DLD1 (cell line): ENCODE measurements at regions not wholly inside any gene's neighbourhood (a gene's known extent, or its start where the extent isn't known, plus 50 kb on each side); places are given as distances from the start of the nearest gene placed in this dataset.

Experiments
- in situ Hi-C: cut with HindIII; loops from 2 replicates; pipeline ENCODE4 v1.10.0; 2017; ENCODE audit warnings: low sequenced_read_pairs

DNA sequence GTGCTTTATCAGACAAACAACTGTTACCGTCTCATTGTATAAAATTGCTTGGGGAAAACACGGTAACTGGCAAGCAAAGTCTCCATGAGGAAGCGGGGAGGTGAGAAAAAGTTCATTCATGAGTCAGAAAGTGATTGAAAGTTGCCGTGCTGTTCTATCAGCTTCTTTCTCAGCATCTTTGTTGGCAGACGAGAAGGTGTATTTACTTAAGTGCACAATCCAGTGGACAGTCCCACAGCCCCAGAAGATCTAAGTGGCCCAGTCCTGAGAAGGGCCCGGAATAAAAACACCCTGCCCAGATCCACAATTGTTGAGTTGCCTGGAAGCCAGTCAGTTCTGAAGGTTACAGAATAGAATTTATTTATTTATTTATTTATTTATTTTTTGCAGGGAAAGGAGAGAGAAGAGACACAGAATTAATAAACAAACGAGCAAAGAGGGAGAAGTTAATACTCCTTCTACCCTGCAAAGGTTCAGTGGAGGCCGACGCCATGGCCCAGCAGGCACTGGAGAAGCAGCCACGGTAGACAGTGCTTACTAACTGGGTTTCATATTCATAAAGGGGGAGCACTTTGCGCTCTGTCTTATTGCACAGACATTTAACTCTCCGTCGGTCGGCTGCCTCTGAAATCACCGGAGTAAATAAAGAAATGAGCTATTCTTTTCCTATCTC lies 676.0 kb upstream of the SALL3 start:
- in situ Hi-C loops, result no loop called here

DNA sequence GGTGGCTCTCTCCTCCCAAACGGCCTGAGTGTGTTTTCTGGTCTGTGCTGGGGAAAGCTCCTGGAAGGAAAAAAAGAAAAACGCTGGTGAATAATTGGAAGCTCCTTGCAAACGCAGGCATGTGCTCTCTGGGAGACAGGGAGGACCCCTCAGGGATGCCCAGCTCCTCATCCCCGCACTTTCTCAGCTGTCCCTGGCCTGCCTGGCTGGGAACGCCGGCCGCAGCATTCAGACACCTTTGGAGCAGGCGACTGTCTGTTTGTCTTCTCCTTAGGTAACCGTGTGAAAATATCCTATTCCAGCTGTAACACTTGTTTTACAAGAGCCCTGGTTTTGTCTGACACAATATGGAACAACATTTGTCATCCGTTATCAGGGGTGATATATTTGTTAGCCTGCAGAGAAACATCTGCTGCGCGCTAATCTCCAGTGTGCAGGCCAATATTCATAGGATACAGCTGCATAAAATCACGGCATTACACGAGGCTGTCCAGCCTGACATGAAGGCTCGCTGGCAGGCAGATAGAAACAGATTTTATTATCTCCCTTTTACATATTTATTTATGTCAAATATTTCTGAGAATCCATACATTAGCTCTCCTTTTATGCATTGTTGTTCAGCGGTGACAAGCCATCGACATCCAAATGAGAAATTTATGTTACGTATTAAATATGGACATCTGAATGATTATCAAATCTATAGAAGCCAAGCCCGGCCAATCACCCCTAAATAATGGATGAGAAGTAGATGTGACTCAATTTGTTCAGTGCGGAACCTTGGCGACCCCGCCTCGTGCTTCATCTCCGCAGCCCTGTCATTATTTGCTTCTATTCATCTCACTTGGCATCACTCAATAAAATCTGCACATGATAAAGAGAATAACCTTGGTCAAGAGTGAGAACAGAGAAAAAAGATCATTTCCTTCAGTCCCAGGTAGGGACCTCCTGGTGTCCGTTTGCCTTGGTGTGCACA lies 675.1 kb upstream of the SALL3 start:
- in situ Hi-C loops, result no loop called here

DNA sequence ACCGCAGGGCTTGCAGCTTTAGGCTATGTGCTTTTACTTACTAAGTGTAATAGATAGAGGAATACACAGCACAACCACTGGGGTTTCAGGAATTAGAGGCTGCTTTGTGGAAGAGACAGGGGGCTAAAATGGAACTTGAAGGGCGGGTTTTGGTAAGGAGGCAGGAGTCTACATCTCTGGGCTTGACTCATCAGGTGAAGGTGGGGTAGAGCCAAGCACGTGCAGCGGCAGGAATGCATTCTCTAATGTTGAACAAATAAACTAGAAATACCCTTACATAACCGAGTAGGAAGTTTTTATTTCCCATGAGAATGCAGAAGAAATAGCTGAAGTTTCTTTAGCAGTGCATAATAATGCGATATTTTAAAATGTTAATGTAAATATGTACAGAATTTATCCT lies 673.8 kb upstream of the SALL3 start:
- in situ Hi-C loops, result no loop called here

DNA sequence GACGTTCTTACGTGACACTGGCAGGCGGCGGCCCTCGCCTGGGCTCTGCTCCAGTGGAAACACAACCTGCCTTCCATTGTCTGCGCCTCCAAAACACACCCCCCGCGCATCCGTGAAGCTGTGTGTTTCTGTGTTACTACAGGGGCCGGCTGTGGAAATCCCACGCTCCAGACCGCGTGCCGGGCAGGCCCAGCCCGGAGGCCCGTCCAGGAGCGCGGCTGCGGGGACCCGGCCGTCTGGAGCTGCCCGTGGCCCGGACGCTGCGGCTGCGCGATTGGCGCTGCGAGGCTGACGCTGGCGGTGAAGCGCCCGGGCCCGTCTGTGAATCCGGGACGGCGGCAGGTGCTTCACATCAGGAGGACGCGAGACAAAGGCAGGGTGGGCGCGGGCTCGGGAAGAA lies 670.3 kb upstream of the SALL3 start:
- in situ Hi-C loops, result no loop called here

DNA sequence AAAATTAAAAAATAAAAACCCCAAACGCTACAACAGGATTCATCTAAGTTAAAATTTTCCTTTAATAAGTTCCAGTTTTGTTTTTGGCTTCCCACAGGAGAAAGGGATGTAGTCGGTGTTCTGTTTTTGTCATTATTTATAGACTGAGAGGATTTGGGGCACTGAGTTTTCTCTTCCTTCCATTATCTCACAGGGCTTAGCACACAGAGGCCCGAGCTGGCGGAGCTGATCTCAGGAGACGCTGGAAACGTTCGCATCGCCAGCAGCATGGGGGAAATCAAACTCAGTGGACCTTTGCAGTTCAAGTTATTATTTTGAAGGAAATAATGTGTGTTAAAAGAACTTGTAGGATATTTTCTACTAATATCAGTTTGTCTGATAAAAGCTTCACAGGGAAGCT lies 669.7 kb upstream of the SALL3 start:
- in situ Hi-C loops, result no loop called here

DNA sequence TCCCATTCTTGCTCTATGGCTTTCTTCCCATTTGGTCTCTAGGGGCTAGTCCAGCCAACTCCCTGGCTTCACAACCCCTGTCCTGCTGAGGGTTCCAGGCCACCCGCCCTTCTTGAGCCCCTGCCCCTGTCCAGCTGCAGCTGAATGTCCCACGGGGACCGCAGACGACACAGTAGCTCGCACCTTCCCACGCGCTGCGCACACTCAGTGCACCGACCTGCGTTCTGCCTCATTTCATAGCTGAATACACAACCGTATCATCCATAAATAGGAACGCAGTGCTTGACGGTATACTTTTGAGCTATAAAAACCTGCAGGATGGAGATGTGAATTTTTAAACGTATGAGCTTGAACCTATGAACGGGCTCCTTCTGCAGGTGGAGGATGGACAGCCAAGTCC lies 660.4 kb upstream of the SALL3 start:
- in situ Hi-C loops, result no loop called here

DNA sequence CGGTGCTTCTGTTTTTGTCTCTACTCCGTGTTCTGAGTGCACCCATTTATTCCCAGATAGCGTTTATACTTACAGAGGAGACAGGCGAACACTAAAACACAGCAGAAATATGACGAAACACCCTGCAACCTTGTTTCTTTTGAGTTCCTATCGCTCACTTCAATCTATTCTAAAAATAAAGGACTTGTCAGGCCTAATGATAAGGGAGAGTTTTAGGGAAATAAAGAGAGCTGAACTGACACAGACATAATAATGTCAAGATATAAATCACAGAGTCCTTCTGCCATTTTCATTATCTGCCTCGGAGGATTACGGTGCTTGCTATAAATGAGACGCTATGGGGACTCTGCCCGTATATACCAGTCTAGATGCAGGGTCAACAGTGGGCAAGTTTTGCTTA lies 659.7 kb upstream of the SALL3 start:
- in situ Hi-C loops, result no loop called here

DNA sequence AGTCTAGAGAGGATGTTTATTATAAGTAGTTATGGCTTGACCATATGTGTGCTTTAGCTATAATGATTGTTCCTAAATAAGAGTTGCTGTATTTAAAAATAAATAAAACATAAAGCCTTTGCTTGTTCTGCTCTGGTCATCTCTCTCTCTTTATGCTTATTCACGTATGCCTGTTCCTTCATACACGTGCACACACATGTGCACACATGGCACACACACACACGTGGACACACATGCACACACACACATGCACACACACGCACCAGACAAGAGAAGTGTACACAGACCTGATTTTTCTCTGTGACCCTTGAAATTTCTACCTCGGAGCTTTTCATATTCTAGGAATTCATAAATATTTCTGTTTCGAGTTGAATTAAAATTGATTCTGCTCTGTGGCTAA lies 658.2 kb upstream of the SALL3 start:
- in situ Hi-C loops, result no loop called here

DNA sequence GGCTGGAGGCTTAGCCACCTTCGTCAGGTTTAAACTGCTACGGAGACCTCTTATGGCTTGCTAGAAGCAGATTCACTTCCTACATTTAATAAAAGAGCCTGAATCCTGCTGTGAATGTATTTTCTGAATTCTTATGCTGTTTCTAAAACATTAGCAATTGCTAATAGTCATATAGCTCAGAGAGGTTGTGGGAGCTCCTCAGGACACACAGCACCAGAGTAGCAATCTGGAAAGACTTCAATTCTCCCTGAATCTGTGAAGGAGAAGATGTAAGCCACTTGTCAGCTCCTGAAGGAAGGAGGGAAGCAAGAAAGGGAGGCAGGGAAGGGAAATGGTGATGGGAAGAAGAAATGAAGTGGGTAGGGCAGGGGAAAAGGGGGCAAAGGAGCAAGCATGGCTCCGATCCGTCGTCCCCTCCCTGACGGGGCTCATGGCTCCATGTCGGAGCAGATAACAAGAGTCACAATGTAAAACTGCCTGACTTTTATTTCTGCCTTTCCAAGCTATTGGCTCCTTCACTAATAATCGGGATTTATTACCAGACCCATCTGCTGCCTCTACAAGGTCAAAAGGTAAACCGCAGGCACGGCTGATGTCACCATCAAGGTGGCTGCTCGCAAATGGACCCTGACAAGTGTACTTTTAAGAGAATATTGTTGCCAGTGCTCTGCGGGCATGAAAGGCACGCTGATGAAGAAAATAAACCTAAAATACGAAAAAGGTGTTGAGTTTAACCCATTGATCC lies 656.0 kb upstream of the SALL3 start:
- in situ Hi-C loops, result no loop called here

DNA sequence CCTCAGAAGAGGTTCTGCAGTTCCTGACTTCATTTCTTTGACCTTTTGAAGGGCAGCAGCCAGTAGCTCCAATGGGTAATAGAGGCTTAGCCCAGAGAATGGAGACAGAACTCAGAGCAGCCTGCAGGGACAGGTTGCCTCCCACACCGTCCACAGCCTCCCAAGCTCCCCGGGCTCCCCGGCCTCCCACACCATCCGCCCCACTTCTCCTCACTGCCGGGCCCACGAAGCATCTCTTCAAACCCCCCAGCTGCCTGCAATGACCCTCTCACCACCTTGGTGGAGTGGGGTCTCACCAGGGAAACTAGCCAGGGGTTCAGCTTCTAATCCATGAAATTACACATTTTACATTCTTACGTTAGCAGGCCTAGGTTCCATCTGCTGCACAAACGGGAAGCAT lies 652.0 kb upstream of the SALL3 start:
- in situ Hi-C loops, result no loop called here

DNA sequence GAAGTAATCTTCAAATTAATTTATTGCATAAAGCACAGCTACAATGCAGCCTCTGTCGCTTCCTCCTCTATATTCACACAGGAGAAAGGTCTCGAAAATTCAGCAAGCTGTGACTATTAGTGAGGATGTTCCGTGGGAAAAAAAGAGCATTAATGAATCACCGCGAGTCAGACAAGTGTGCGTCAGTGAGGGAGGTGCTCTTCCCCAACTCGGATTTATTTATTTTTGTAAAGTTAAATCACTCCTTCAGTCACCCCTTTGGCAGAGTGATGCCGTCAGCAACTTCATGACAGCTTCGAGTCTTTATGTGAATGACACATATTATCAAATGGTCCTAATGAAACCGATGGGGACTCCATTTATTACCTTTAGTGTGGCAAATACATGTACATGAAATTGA lies 648.9 kb upstream of the SALL3 start:
- in situ Hi-C loops, result no loop called here

DNA sequence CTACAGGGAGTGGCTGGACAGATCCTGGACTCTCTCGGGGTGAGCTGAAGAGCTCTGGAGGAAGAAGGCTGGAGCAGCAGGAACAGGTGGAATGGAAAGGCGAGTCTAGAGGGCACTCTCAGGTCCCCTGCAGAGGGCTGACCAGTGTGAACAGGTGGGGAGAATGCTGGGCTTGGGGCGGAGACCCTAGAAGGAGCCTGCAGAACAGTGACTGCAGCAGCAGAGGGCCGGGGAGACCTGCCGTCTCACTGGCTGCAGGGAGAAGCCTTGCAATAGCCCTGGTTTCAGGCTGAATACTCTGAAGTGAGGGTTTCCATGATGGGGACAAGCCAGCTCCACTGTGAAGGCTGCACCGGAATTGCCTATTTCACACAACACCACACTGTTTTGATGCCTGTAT lies 626.7 kb upstream of the SALL3 start:
- in situ Hi-C loops, result no loop called here

DNA sequence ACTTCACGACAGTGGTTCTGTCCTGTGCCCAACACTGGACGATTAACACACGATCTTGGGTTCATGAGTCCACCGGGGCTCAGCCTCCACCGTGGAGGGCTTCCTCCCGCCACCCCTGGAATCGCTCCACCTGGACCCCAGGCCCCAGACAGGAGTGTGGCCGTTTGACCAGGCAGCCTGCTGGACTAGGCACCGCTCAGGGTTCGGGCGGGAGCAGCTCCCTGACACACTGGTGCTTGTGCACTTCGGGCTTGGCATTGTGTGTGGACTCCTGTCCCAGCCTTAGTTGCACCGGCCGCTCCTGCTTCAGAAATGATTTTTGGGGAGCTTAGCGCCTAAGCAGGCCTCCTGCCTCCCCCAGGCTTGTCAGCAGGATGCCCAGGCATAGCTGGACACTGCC lies 617.4 kb upstream of the SALL3 start:
- in situ Hi-C loops, result no loop called here

DNA sequence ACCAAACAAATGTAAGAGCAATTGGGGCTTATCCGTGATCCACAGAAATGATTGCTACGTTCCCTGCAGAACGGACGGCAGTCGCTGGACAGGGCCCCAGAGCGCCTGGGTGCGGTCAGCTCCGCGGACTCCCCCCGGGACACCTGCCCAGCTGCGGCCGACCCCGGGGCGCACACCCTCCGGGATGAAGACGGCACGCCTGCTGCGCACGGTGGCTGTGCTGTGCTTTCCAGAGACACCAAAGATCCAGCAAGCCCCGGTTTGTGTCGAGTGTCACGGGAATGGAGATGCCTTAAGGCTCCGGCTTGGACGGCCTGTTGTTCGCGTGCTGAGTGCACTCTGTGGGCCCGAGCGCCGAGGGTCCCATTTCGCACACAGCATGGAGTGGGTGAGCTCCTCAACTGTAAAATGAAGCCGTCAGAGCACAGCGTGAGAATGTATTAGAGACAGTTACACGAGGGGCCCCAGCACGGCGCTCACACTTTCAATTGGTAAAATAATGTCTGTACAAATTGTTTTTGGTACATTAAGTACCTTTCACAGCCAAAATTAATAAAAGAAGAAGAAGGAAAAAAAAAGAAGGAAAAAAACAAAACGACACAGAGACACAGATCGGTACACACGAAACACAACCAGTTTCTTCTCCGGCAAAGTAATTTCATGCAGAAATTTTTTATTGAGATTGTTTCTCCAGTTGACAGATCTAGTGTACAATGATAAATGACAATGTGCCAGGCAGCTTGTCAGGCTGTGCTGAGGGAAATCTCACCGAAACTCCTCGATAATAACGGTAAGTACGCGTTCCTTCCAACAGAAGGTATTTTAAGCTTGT lies 615.8 kb upstream of the SALL3 start:
- in situ Hi-C loops, result no loop called here

DNA sequence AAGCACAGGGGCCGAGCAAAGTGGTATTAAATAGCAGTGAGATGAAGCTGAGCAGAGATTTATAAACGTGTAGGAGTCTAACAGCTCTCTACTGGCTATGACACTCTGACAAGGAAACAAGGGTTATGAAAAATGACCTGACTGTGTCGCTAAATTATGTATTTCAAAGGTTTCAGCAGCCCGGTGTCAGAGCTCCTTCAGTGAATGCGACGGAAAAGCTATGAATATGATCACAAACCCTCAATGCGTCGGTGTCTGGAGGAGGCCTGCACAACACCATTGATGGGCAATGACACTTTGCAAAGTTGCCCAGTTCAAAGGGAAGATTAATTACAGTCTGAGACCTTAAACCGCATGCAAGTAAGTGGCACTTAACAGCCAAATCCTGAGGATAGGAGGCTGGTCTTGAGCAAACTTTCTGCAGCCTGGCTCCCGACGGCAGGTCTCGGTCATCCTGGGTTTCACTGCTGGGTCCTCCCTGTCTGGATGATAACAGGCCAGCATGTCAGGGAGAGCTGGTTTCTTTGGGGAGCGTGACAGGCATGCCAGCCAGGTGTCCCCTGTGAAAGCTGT lies 615.1 kb upstream of the SALL3 start:
- in situ Hi-C loops, result no loop called here

DNA sequence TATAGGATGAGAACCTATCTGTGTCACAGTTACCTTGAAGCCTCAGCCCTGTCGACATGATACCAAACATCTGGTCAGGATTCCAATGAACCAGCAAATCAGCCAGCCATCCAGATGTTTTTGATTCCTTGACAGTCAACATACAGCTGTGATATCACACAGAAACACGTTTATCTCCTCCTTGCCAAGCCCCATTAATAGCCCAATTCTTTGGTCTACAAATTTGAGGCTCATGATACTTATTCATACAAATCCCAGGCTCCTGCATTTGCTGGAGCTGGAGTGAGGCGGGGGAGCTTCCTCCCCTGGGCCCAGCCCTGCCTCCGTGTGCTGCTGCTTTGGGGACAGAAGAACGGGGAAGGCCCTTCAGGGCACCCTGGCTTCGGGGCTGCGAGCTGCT lies 611.6 kb upstream of the SALL3 start:
- in situ Hi-C loops, result no loop called here

DNA sequence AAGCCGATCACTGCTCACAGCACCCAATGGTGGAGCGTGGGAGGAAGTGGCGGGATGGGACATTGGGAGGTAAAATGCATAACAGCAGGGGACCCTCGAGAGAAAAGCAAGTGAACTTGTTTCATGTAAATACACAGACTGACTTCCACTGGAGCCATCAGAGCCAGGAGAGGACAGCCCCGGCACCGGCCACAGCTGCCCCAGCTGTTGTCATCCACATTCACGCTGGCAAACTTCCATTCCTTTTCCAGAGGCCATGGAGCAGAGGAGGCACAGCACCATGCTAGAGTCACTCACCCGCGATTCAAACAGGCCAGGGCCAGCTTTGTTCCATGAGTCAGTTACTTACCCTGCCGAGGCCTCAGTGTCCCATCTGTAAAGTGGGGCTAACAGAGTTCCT lies 610.9 kb upstream of the SALL3 start:
- in situ Hi-C loops, result no loop called here

DNA sequence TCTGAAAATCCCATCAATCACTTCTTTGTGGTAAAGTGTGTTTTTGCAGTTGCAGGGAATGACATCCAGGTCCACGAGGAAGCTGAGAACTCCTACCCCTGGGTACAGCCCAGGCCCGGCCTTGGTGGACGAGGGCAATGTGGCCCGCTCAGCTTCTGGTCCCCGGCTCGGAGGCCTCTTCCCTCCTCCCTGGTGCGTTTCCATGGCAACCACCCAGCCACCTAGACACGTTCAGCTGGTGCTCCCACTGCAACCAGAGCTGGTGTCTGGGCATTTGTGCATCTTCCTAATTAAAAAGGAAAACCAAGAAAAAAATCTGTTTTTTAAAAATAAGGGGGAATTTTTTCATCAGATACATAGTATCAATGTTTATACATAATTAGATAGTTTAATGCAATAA lies 603.6 kb upstream of the SALL3 start:
- in situ Hi-C loops, result no loop called here

DNA sequence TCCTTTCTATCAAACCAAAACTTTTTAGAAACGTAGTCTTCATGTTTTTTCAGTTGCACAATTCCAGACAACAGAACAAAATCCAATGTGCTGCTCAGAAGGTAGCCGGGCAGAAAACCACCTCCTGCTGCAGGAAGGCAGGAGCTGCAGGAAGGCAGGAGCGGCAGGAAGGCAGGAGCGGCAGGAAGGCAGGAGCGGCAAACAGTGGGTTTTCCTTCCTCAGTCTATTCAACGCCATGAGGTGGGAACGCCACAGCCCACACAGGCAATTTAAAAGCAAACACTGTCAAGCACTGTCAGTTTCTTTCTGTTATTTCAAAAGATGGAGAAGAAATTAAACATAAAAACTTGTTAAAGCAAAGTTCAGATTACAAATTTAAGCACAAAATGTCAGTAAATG lies 601.2 kb upstream of the SALL3 start:
- in situ Hi-C loops, result no loop called here

DNA sequence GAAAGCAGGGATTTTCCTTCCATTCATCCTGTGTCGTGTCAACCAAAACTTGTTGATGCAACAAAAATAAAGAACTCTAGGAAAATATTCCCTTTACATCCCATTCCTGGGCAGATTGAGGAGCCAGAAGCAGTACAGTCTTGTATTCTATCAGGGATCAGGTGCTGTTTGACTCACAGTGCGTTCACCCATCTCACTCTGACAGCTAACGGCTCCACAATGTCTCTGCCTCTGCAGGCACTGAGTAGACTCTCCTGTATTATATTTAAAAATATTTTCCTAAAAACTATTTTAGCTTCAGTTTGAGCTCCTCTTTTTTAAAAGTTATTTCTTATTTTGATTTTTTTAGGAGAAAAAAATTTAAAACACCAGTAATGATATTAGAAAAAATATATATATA lies 600.6 kb upstream of the SALL3 start:
- in situ Hi-C loops, result no loop called here
